ENCODE measurements at regions not wholly inside any gene's neighbourhood (a gene's known extent, or its start where the extent isn't known, plus 50 kb on each side); places are given as distances from the start of the nearest gene placed in this dataset.

GRCh38 chr3:28835249-28835648 lies 445.6 kb upstream of the RBMS3 start:
- Histone ChIP-seq H3K4me2 (ENCODE audit: control insufficient read depth, extremely low read depth, insufficient read depth, low read depth, low read length) (no peak overlapping the region), H3K4me3 (ENCODE audit: control insufficient read depth in 2 of 3, extremely low read depth in 1 of 3, insufficient read depth in 2 of 3, low read depth in 1 of 3, low read length in 3 of 3) (no peak overlapping the region), H3K79me2 (ENCODE audit: control insufficient read depth, insufficient read depth, low read length) (no peaks in the 10 kb centered on the region), H3K27me3 (ENCODE audit: control insufficient read depth, extremely low read depth, insufficient read depth, low read length) (no peaks in the 10 kb centered on the region), H2AFZ (ENCODE audit: control insufficient read depth, low read length) (no peak overlapping the region), H3K9me3 (ENCODE audit: control insufficient read depth, low read depth, low read length) (no peaks in the 10 kb centered on the region), H4K20me1 (ENCODE audit: control insufficient read depth, extremely low read depth, insufficient read depth, low read length) (no peaks in the 10 kb centered on the region), H3K9me1 (ENCODE audit: control insufficient read depth, extremely low read depth, insufficient read depth, low read length) (no peaks in the 10 kb centered on the region), H3K27ac (ENCODE audit: control insufficient read depth, insufficient read depth, low read length) (no peak overlapping the region), H3K4me1 (ENCODE audit: control insufficient read depth, extremely low read depth, insufficient read depth, low read length) (no peaks in the 10 kb centered on the region), H3K9ac (ENCODE audit: control insufficient read depth, extremely low read depth, insufficient read depth, low read length) (no peak overlapping the region), H3K36me3 (ENCODE audit: control insufficient read depth in 2 of 2, extremely low read depth in 1 of 2, insufficient read depth in 2 of 2, low read length in 2 of 2) (no peaks in the 10 kb centered on the region)
- TF ChIP-seq CTCF (optimal IDR thresholded peaks at IDR 0.05 in 1 of 3, IDR thresholded peaks at IDR 0.05 in 1 of 3, conservative IDR thresholded peaks at IDR 0.05 in 1 of 3; ENCODE audit: extremely low read depth in 1 of 3, insufficient read depth in 2 of 3, low read length in 3 of 3) (no peak), EZH2 (IDR thresholded peaks at IDR 0.05; ENCODE audit: low read length) (no peak)
- FAIRE-seq = no peak
- dilution Hi-C loops (cut with MboI; ENCODE audit: extremely low pct_ligation_motif_present, low sequenced_read_pairs) = no loop called here
- DNase-seq (ENCODE audit: low read depth, low spot score) = no peak

GRCh38 chr3:28835751-28836150 lies 445.1 kb upstream of the RBMS3 start:
- Histone ChIP-seq H3K9me1 (ENCODE audit: control insufficient read depth, extremely low read depth, insufficient read depth, low read length) (no peaks in the 10 kb centered on the region), H3K9ac (ENCODE audit: control insufficient read depth, extremely low read depth, insufficient read depth, low read length) (no peak overlapping the region), H3K27me3 (ENCODE audit: control insufficient read depth, extremely low read depth, insufficient read depth, low read length) (no peaks in the 10 kb centered on the region), H3K27ac (ENCODE audit: control insufficient read depth, insufficient read depth, low read length) (no peak overlapping the region), H3K4me2 (ENCODE audit: control insufficient read depth, extremely low read depth, insufficient read depth, low read depth, low read length) (no peak overlapping the region), H4K20me1 (ENCODE audit: control insufficient read depth, extremely low read depth, insufficient read depth, low read length) (no peaks in the 10 kb centered on the region), H2AFZ (ENCODE audit: control insufficient read depth, low read length) (no peak overlapping the region), H3K79me2 (ENCODE audit: control insufficient read depth, insufficient read depth, low read length) (no peaks in the 10 kb centered on the region), H3K4me3 (ENCODE audit: control insufficient read depth in 2 of 3, extremely low read depth in 1 of 3, insufficient read depth in 2 of 3, low read depth in 1 of 3, low read length in 3 of 3) (no peak overlapping the region), H3K36me3 (ENCODE audit: control insufficient read depth in 2 of 2, extremely low read depth in 1 of 2, insufficient read depth in 2 of 2, low read length in 2 of 2) (no peaks in the 10 kb centered on the region), H3K9me3 (ENCODE audit: control insufficient read depth, low read depth, low read length) (no peaks in the 10 kb centered on the region), H3K4me1 (ENCODE audit: control insufficient read depth, extremely low read depth, insufficient read depth, low read length) (no peaks in the 10 kb centered on the region)
- DNase-seq (ENCODE audit: low read depth, low spot score) (no peak), FAIRE-seq (no peak)
- no peak for TF ChIP-seq EZH2 (IDR thresholded peaks at IDR 0.05; ENCODE audit: low read length)
- TF ChIP-seq CTCF (optimal IDR thresholded peaks at IDR 0.05 in 1 of 3, IDR thresholded peaks at IDR 0.05 in 1 of 3, conservative IDR thresholded peaks at IDR 0.05 in 1 of 3; ENCODE audit: extremely low read depth in 1 of 3, insufficient read depth in 2 of 3, low read length in 3 of 3) = no peak
- dilution Hi-C loops (cut with MboI; ENCODE audit: extremely low pct_ligation_motif_present, low sequenced_read_pairs) = no loop called here

Measured in keratinocyte (primary cell).